ENCODE measurements at regions not wholly inside any gene's neighbourhood (a gene's known extent, or its start where the extent isn't known, plus 50 kb on each side); places are given as distances from the start of the nearest gene placed in this dataset.

DNA sequence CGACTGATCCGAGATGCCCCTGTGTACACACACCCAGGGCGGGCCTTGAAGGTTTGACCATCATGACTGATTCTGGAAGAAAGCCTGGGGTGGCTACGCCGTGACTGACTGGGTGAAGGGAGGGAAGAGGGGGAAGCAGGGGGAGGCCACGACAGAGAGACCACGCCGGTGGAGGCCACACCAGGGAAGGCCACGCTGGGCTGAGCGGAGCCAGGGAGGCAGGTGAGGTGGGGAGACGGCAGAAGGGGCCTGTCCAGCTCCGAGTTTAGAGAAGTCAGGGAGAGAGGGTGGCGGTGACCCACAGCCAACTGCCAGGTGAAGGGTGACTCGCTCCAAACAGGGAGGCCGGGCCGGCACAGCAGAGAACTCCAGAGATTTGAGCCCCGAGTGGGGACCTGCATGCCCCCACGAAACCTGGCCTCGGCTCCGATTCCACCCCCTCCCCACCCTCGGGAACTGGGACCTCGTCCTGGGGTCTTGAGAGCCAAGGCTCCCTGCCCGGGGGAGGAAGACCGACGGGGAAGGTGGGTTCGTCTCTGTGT is 102.6 kb downstream of the PTPRS start:
- TF ChIP-seq, protein P1, sequence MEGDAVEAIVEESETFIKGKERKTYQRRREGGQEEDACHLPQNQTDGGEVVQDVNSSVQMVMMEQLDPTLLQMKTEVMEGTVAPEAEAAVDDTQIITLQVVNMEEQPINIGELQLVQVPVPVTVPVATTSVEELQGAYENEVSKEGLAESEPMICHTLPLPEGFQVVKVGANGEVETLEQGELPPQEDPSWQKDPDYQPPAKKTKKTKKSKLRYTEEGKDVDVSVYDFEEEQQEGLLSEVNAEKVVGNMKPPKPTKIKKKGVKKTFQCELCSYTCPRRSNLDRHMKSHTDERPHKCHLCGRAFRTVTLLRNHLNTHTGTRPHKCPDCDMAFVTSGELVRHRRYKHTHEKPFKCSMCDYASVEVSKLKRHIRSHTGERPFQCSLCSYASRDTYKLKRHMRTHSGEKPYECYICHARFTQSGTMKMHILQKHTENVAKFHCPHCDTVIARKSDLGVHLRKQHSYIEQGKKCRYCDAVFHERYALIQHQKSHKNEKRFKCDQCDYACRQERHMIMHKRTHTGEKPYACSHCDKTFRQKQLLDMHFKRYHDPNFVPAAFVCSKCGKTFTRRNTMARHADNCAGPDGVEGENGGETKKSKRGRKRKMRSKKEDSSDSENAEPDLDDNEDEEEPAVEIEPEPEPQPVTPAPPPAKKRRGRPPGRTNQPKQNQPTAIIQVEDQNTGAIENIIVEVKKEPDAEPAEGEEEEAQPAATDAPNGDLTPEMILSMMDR (IDR thresholded peaks at IDR 0.05): no peak
- TF ChIP-seq POLR2A (IDR thresholded peaks at IDR 0.05) (no peak), POLR2AphosphoS5 (IDR thresholded peaks at IDR 0.05) (no peak), EP300 (IDR thresholded peaks at IDR 0.05) (no peak)
